Superior temporal gyrus (tissue), 1 donor: ENCODE measurements at regions not wholly inside any gene's neighbourhood (a gene's known extent, or its start where the extent isn't known, plus 50 kb on each side); places are given as distances from the start of the nearest gene placed in this dataset.
"Not testable (repeated sequence)": the region's sequence is repeated elsewhere in the genome, so short reads cannot be mapped to it uniquely, and the experiment has no call there.

Experiments used
- DNase-seq: peaks from one replicate; pipeline ENCODE4 v3.0.0-alpha.2; 2016; ENCODE audit errors: extremely low spot score

DNA sequence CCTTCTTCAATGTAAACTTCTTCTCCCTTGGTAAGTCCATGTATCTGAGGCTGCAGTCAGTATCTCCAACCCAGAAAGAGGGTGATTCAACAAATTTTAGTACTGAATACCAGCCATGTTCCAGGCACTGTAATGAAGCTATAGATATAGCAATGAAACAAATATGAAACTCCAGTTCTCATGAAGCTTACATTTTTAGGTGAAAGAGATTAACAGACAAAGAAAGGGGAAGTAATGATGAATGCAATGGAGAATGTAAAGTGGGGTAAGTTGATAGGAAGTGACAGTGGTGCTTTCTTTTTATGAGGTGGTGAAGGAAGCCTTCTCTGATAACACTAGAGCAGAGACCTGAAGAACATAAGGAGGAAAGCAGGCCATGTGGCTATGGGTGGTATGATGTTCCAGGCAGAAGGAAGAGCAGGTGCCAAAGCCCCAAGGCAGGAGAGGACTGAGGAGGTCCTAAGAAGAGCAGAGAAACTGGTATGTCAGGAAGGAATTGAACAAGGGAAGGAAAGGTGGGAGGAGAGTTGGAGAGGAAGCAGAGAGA is 143.6 kb downstream of the TFAP2B start:
- no peak for DNase-seq

DNA sequence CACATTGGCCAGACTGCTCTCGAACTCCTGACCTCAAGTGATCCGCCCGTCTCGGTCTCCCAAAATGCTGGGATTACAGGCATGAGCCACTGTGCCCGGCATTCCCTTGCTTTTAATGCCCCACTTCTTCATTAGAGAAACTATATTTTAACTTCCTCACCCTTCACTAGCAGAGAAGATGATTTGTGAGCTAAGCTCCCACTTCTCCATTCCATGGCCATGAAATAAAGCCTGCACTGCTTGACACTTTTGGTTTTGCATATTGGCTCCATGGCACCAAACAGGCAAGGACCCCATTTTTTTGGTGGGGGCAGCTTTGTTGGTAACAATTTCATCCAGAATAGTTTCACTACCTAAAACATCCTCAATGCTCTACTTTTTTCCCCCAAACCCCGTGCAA is 145.3 kb downstream of the TFAP2B start:
- DNase-seq, result no peak

DNA sequence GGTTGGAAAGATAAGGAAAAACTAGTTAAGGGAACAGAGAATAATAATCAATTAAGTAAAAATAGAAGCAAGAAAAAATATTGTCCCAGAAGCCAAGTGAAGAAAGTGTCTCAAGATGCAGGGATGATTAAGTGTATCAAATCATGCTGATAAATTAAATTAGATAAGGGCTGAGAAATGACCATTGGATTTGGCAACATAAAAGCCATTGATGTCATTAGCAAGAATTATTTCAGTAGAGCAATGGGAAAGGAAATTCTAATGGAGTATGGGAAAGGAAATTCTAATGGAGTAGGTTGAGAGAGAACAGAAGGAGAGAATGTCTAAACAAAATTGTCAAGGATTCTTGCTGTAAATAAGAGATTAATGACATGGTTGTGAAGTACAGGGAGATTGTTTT is 146.8 kb downstream of the TFAP2B start:
- DNase-seq, result no peak

DNA sequence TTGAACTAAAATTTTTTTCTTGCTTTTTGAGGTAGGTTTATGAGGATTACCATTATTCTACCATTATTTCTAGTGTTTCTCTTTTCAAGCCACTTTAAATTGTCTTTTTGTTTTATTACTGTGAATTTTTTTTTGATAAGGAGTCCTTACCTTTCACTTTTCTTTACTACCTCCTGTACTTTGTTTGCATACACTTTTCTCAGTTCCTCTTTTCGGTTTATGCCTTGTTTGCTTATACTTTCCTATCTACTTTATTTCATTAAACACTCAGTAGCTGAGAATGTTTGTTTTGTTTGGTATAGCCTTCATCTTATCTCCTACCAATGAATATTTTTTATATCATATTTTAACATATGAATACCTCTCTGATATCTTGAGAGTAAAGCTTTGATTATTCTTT is 147.9 kb downstream of the TFAP2B start:
- DNase-seq, result no peak

DNA sequence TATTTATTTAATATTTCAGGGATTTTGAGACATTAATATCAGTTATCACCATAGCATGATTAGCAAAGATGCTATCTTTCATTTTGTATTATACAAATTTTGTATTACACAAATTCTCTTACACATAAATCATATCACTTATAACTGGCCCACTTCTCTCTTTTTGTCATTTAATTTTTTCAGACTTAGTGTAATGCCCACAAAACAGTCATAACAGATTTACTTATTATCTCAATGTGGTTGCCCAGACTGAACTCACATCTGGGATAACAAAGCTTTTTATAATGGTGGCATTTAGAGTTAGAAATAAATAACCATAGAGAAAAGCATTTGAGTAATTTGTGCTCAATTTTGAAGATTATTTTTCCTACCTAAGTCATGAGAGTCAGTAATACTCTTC is 148.3 kb downstream of the TFAP2B start:
- DNase-seq, result no peak

DNA sequence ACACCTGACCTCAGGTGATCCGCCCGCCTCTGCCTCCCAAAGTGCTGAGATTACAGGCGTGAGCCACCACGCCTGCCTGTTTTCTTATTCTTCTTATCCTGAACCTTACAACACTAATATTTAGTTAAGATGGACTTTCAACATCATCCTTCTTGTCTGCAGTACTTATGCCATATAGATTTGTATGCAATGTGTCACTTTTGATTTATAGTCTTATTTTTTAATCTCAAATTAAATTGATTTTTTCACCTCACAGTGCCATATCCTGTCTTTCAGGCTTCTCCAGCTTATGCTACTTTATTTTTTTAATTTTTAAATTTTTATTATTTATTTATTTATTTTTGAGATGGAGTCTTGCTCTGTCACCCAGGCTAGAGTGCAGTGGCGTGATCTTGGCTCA is 149.6 kb downstream of the TFAP2B start:
- DNase-seq, result not testable (repeated sequence)

DNA sequence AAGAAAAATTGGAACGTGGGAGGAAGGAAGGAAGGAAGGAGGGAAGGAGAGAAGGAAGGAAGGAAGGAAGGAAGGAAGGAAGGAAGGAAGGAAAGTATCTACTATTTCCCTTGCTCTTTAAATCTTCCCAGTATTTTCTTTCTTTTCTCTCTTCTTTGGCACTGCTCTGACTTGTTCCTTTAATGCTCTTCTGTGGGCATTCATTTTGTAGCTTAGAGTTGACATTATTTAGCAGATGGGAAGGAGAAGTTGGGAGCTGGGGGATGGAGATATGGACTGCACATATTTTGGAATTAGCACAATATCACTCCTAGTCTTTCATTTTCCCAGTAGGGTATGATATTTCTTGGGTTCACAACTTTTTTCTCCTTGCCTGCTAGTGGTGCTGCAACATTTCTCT is 152.2 kb downstream of the TFAP2B start:
- no peak for DNase-seq

DNA sequence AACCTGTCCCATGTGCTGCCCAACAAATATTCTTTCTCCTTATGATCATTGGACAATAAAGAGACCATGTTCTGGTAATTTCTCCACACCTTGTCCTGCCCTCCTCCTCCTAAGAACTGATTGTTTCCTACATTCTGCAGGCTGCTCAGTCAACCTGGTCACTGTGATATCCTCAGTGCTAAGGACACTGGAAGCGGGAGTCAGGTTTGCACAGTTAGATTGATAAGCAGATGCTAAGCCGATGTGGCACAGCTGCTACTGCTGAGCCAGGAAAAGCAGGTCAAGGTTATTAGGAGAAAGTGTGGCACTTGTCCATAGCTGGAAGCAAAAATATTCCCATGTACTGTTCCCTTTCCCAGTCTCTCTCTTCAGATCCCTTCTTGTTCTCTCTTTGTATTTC is 154.8 kb downstream of the TFAP2B start:
- no peak for DNase-seq

DNA sequence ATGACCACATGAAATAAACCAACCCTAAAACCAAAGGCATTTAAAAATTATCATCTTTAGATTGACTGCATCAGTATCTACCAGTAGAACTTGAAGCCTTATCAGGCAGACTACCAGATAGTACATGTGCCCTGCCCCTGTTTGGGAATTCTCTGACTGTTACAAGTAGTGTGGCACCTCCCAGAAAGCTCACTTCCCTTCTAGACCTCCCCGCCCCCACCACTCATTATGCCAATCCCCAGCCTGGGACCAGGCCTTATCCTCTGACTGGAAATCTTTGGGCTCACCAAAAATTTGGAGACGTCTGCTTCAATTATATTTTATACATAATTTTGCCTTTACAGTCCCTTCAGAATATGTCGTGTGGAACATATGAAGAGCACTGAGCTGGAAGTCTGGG is 155.6 kb downstream of the TFAP2B start:
- no peak for DNase-seq

DNA sequence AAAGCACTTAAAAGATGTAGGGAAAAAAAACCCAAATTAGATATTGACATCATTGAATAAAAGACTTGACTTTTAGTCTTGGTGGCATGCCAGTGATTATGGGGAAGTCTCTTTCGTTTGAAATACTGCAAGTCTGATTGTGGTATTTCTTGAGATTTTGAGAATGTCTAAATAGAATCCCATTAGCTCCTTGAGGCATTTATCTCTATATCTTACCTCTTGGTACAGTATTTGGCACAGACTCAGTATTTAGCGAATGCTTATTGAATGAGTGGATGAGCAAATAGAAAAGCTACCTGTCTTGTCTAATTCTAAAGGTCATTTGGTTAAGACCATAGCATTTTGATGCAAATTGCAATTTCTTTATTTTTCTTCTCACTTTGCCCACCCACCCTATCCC is 156.5 kb downstream of the TFAP2B start:
- no peak for DNase-seq

DNA sequence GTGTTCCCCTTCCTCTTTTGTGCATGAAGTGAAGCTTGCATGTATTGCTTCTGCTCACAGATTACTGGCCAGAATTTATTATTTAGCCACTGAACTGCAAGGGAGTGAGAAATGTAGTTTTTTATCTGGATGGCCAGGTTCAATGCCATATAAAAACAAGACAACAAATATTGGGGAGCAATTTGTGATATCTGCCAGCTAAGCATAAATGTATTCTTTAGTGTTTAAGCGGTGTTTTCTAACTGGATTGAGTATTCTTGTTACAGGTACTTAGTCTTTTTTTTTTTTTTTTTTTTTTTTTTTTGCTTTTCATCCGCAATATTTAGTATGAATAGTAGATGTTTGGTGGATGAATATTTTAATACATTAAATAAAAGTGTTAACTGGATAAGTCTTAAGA is 158.2 kb downstream of the TFAP2B start:
- DNase-seq, result no peak

DNA sequence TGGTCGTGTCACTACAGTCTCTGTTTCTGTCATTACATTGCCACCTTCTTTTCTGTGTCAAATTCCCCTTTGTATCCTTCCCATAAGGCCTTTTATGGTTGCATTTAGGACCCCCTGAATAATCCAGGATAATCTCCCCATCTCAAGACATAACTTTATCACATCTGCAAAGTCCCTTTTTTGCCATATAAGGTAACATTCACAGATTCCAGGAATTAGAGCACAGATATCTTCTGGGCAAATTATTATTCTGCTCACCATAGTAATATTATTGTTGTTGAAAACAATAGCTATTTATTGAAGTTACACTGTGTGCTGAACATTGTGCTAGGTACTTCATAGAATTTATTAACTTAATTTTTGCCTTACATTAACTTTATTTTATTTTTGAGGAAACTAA is 159.1 kb downstream of the TFAP2B start:
- DNase-seq, result no peak

DNA sequence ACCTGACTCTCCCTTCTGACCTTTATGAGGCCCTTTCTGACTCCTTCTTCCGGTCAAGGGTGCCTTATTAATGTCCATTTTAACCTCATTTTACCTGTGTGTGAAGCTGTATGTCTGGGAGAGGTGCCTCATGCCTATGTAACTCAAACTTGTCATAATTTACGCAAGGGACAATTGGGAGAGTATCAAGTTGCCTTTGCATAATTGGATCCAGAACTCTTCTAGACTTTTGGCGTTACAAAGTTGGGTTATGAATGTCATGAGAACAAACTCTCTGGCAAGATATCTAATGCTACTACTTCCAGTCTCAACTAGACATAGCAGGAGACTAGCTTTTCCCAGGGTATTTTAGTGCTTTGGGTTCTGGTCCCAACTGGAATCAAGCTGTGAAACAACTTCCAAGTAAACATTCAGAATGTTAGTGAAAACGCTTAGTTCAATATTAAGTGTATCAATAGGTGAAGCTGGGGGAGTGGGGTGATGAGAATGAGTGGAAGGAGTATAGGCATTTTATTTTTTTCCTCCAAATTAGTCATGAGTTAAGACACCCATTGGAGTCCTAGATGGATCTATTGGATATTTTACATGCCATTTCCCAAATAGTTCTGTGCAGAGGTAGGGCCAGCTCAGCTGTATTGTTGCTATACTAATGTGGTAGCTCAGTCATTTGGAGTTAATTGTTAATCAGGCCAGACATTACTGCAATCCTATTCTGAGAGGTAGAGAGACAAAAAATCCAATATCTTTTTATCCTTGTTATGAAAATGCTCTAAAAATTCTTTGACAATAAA is 159.9 kb downstream of the TFAP2B start:
- no peak for DNase-seq

DNA sequence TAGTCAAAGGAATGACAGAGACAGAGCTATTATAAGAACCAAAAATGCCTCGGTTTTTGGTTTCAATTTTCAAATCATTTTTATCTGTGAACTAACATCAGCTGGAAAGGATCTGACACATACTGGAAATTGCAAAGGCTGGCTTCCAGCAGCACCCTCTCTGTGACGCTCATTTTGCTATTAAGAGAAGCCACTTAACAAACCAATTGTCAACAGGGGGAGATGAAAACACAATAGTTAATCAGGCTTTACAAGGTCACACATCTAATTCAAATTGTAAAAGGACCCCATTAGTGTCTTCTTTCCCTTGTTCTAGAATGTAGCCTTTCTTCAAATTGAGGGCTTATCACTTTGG is 160.5 kb downstream of the TFAP2B start:
- no peak for DNase-seq

DNA sequence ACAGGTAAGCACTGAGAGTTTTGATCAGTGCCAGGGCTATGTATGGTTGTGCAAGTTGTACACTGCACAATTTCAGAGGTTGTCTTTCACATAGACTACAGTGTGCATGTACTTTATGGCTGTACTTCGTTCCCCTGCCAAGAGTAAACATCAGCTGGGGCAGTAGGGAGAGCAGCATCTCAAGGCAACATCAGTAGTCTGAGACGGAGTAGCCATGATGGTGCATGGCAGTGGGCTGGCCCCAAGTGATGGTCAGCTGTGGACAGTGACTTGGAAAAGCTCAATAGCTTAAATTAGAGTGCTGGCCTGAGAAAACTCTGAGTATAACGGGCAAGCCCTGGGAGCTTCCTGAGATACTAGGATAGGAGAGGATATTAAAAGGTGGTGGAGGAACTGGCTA is 165.5 kb downstream of the TFAP2B start:
- DNase-seq, result no peak

DNA sequence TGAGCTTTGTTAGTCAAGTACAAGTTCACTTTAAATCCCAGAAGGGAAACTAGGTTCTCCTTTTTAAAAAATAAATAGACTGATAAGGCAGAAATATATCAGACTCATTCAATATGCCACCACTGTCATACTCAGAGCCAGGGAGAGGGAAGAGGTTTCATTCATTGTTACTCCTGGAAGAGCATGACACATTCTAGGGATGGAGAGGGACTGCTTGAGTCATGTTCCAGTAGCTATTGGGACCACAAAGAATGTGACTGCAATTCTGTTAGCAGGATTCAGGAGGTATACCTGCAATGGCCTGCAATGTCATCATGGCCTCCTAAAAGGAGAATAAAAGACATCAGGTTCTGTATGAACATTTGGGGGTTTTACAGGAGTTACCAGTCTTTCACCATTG is 167.6 kb downstream of the TFAP2B start:
- no peak for DNase-seq

DNA sequence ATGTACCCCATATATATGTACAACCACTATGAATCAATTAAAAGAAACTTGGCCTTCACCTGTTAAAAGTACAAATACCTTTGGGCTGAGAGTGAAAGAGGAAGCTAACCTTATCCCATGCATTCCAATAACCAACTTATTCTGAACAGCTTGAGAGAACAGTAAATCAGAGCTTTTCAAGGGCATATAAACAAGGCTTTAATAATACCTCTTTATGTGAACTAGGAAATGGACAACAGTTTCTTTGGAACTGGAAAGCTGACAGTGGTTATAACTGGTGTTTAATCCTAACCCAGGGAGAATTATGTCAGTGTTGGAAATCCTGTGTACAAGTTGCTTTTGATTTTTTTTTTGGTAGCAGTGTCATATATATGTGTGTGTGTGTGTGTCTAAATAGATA is 170.5 kb downstream of the TFAP2B start:
- DNase-seq, result no peak

DNA sequence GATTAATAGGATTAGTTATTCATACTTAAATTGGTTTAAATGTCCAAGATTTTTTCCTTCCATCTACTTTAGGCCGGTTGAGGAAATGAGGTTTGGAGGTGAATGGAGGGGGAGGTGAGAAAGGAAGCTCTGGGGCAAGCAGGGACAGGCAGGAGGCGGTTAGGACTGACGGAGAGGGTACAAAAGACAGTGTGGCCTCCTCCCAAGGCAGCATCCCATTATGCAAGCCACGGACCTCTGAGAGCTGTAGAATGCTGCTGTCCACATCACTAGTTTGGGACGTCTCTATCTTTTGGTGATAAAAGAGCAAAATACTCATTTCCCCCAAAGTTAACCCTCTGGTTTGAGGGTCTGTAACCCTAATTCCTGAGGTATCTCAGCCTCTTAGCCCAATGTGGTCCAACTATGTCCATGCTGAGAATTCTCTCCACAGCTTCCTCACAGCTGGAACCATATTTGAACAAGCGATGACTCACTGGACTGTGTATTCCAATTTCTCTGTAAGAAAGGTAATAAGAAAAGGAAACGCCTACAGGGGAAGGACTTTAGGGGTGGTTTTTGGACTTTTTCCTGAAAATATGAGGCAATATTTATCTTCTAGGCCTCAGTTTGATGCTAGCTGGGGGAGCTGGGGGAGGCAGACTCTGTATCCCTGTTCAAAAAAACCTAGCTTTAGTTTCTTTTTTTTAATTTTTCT is 172.2 kb downstream of the TFAP2B start:
- no peak for DNase-seq

DNA sequence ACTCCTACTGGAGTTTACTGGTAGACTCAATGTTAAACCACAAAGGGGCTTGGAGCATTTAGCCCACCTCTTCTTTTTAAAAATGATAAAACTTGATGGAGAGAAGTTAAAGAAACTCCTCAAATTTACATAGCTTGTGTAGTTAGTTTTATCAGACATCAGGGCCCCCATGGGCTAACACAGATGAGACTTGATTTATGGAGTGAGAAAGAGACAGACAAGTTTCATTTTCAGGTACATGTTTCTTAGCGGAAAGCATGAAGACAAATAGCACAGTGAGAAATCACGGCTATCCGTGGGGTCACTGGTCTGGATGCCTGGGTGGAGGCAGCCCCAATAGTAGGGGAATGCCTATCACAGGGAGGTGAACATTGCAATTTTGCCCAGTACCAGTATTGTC is 173.6 kb downstream of the TFAP2B start:
- DNase-seq, result no peak

DNA sequence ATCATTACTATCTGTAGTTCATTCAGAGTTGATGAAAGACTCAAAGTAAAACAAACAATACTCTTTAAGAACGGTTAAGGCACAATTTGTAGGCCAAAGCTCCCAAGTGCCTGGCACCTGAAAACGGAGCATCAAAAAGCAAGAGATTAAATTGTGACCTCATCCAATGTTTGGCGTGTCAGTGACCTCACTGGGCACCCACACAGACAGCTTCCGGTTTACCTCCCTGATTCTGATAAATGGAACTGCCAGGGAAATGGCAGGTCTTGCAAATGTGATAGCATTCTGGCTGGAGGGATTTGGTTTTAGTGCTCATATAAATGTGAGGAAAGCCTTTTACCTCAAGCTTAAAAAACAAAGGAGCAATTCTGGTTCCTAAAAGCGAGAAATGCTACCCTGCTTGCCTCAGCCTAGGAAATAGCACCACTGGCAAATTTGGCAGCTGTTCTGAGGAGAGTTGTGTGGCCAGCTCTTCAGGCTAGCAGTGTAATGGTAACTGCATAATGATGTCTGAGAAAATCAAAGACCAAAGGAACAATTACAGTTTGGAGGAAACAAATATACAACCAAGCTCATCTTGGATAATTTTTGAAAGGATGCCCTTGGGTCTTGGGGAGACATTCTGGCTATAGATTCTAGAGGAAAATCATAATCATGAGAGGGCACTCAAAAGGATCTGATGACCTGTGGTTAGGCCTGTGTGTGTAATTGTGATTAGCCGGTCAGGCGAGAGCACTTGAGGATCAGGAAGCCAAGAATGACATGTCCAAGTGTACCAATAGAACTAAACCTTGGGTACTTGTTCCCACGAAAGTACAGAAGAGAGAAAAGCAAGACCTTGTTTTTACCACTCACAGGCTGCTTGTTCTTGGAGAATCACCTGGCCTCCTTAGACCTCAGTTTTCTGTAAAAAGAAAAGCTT is 174.3 kb downstream of the TFAP2B start:
- DNase-seq, result no peak

DNA sequence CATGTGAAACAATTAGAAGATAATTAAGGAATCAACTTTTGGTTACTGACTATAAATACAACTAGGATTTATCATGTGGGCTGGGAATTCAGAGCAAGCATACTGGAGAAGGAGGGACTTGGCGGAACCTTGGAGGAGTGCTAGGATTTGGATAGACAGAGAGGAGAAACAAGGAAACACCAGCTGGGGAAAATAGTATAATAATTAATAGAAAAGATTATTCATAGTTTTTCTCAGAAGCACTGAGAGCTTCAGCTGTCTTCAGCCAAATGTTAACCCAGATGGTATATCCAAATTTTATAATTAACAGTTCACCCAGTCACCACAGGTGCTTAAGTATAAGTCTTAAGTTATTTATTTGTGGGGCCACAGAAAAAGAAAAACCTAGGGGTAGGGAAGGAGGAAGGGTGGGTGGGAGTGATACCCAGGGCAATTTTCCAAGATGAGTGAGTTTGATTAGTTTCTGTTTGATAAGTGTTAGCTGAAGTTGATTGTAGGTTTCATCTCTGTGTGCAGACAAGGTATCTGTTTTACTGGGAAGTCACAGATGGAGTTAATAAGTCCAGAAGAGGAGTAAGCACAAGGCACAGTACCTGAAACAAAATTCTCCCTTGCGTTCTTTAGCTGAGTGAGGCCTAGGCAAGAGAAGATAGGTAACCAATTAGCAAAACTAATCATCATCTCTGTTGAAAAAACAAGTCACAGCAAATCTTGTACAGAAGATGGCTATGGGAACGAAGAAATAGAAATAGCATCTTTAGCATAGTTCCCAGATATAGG is 175.5 kb downstream of the TFAP2B start:
- no peak for DNase-seq

DNA sequence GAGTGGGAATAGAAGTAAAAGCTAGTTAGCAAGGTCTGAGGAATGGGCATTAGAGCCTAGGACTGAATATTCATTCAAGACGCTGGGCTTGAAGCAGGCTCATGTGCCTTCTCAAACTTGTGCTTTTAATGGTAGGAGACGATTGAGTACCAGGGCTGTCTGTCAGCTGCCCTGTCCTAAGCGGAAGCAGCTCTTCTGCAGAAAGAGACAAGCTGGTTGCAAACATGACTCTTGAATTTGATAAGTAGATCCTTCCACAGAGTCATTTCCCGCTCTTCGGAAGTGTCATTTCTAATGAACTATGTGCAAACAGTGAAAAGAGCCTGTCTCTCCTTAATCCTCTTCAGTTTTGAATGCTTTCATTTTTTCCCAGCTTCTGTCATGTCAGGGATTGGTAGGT is 176.4 kb downstream of the TFAP2B start:
- DNase-seq, result no peak
